Ishikawa (cell line): ENCODE measurements at regions not wholly inside any gene's neighbourhood (a gene's known extent, or its start where the extent isn't known, plus 50 kb on each side); places are given as distances from the start of the nearest gene placed in this dataset.

Experiments
- CEBPB ChIP-seq: IDR thresholded peaks from 2 replicates; pipeline ENCODE4 v1.6.1; 2012
- CREB1 ChIP-seq: IDR thresholded peaks from 2 replicates; pipeline ENCODE4 v1.6.1; 2012; ENCODE audit warnings: low read depth
- EGR1 ChIP-seq: IDR thresholded peaks from 2 replicates; pipeline ENCODE4 v1.6.1; 2012
- EP300 ChIP-seq: IDR thresholded peaks from 2 replicates; pipeline ENCODE4 v1.6.1; 2012; ENCODE audit warnings: borderline replicate concordance
- FOXM1 ChIP-seq: IDR thresholded peaks from 2 replicates; pipeline ENCODE4 v1.6.1; 2012; ENCODE audit warnings: low read depth, borderline replicate concordance
- NFIC ChIP-seq: IDR thresholded peaks from 2 replicates; pipeline ENCODE4 v1.6.1; 2012
- RAD21 ChIP-seq: IDR thresholded peaks from 2 replicates; pipeline ENCODE4 v1.6.1; 2012; ENCODE audit warnings: low read depth
- TAF1 ChIP-seq: IDR thresholded peaks from 2 replicates; pipeline ENCODE4 v1.6.1; 2012; ENCODE audit warnings: low read depth, mild to moderate bottlenecking
- TEAD4 ChIP-seq: IDR thresholded peaks from 2 replicates; pipeline ENCODE4 v1.6.1; 2012
- YY1 ChIP-seq: IDR thresholded peaks from 2 replicates; pipeline ENCODE4 v1.6.1; 2012; ENCODE audit warnings: low read depth
- TF ChIP-seq, protein P1 (sequence below): IDR thresholded peaks from 2 replicates; pipeline ENCODE4 v1.6.1; 2012
- TF ChIP-seq, protein P2 (sequence below): IDR thresholded peaks from 2 replicates; pipeline ENCODE4 v1.6.1; 2012
- TF ChIP-seq, protein P3 (sequence below): IDR thresholded peaks from 2 replicates; pipeline ENCODE4 v1.6.1; 2012; ENCODE audit warnings: low read depth, mild to moderate bottlenecking

DNA sequence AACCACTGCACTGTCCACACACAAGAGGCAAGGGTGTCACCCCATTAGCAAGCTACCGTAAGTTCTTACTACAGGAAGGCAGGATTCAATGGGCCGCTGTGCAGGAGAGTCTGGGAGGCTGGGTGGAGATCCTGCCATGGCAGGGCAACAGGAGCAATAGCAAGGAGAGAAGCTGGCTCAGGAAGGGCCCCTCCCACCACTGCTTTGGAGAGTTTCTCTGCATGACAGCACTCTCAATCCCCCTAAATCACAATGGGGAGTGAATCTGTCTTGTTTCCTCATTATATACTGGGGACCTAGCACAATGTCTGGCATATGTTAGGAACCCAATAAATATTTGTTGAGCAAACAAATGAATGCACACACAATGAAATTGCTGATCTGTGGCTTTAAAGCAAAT, 83.2 kb upstream of the SFMBT2 start:
- TF ChIP-seq RAD21 (no peak), CEBPB (no peak), EP300 (no peak), NFIC (no peak), YY1 (no peak), TEAD4 (no peak), TAF1 (no peak), CREB1 (no peak), EGR1 (no peak), FOXM1 (no peak)
- TF ChIP-seq, protein P1, sequence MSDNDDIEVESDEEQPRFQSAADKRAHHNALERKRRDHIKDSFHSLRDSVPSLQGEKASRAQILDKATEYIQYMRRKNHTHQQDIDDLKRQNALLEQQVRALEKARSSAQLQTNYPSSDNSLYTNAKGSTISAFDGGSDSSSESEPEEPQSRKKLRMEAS: no peak
- TF ChIP-seq, protein P2, sequence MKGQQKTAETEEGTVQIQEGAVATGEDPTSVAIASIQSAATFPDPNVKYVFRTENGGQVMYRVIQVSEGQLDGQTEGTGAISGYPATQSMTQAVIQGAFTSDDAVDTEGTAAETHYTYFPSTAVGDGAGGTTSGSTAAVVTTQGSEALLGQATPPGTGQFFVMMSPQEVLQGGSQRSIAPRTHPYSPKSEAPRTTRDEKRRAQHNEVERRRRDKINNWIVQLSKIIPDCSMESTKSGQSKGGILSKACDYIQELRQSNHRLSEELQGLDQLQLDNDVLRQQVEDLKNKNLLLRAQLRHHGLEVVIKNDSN: no peak
- TF ChIP-seq, protein P3, sequence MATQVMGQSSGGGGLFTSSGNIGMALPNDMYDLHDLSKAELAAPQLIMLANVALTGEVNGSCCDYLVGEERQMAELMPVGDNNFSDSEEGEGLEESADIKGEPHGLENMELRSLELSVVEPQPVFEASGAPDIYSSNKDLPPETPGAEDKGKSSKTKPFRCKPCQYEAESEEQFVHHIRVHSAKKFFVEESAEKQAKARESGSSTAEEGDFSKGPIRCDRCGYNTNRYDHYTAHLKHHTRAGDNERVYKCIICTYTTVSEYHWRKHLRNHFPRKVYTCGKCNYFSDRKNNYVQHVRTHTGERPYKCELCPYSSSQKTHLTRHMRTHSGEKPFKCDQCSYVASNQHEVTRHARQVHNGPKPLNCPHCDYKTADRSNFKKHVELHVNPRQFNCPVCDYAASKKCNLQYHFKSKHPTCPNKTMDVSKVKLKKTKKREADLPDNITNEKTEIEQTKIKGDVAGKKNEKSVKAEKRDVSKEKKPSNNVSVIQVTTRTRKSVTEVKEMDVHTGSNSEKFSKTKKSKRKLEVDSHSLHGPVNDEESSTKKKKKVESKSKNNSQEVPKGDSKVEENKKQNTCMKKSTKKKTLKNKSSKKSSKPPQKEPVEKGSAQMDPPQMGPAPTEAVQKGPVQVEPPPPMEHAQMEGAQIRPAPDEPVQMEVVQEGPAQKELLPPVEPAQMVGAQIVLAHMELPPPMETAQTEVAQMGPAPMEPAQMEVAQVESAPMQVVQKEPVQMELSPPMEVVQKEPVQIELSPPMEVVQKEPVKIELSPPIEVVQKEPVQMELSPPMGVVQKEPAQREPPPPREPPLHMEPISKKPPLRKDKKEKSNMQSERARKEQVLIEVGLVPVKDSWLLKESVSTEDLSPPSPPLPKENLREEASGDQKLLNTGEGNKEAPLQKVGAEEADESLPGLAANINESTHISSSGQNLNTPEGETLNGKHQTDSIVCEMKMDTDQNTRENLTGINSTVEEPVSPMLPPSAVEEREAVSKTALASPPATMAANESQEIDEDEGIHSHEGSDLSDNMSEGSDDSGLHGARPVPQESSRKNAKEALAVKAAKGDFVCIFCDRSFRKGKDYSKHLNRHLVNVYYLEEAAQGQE: no peak
